Right renal pelvis (tissue), 4 donors: ENCODE measurements at regions not wholly inside any gene's neighbourhood (a gene's known extent, or its start where the extent isn't known, plus 50 kb on each side); places are given as distances from the start of the nearest gene placed in this dataset.
A peak's percentile ranks its signal among the peaks of the same experiment; 100 is the strongest.
"Not testable (repeated sequence)": the region's sequence is repeated elsewhere in the genome, so short reads cannot be mapped to it uniquely, and the experiment has no call there.

Experiments used
- DNase-seq, 4 donors: peaks; one replicate each; pipeline ENCODE4 v3.0.0-alpha.2; 2013; ENCODE audit warnings: low read depth in 4 of 4, low spot score in 3 of 4, missing footprints in 1 of 4

DNA sequence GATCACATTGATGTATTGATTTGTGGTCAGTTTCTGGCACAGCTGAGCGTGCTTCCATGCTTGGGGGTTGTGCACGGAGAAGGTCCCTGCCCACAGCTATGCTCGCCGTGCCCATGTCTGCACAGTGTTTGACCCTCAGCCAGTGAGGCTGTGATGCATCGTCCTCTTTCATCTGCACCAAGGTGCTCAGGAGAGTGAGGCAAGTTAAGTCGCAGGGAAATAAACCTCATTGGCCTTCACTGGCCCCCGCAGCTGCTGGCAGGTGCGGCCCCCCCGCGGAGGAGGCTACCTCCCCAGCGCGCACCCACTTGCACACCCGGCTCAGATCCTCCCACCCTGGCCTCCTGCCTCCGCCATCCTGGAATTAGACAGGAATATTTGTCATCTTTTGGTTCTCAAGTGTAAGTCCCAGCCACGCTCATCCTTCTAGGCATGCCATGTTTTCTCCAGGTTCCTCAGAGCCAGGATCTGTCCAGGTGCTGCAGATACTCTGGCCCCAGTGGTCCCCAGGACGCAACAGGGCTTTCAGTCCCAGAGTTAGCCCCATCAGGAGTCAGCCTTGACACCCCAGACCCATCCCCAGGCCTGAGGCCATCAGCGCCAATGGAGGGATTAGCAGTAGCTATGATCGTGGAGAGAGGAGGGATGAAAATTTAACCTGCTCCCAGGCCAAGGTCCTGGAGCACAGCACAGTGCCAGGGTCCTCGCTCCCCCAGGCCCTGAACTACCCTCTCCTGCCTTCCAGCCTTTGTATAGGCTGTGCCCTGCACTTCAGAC, 93.7 kb downstream of the OAT start:
- no peak for DNase-seq

DNA sequence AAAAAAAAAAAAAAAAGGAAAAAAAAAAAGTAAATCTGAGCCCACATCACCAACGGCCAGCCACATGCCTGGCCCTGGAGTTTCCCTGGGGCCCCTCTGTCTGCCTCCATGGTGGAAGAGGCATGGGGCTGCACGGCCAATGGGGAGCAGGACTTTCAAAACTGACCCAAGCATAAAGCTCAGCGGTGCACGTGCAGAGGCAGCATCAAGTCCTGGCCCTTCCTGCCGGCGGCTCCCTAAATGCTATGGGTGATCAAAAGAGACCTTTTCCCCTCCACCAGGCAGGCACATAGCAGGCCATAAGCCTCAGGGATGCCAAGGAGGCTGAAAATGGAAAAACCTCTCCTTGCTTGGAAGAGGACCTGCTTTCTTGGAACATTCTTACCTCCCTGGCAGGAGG, 94.3 kb downstream of the OAT start:
- no peak for DNase-seq

DNA sequence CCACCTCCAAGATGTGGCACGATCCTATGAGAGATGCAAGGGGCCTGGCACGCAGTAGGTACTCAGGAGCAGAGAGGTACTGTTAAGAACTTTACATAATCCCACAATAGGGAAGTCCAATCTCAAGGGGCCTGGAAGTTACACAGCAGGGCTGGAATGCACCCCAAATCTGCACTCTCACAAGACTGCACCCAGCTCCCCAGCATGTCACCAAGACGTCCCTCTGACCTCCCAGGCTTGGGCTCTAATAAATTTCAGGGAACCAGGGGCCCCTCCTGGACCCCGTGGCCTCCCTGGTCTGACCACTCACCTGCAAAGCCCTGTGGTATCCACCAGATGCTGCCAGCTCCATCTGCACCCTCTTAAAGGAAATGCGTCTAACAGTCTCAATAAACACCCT, 94.9 kb downstream of the OAT start:
- no peak for DNase-seq

DNA sequence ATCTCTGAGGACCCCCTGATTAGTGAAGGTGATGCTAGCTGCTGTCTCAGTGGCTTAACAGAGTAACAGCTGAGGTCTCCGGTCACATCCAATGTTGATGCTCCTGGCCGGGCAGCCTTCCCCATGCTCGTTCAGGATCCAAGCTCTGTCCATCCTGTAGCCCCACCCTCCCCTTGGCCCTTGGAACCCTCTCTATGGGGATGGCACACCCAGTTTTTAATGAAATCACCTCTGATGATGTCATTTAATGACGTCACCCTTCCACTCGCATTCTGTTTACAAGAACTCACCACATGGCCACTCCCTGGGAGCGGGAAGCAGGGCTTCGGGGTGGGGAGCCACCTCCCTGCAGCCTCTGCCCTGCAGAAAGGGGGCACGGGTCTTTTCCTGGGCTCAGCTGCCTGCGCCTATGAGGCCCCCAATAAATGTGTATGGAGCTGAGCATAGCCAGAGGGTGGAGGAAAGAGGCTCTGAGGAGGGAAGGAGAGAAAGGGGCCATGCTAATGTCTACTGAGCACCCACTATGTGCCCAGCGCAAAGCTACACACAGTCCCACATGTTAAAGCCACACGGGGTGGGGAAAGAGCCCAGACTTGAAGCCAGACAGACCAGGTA, 95.5 kb downstream of the OAT start:
- no peak for DNase-seq

DNA sequence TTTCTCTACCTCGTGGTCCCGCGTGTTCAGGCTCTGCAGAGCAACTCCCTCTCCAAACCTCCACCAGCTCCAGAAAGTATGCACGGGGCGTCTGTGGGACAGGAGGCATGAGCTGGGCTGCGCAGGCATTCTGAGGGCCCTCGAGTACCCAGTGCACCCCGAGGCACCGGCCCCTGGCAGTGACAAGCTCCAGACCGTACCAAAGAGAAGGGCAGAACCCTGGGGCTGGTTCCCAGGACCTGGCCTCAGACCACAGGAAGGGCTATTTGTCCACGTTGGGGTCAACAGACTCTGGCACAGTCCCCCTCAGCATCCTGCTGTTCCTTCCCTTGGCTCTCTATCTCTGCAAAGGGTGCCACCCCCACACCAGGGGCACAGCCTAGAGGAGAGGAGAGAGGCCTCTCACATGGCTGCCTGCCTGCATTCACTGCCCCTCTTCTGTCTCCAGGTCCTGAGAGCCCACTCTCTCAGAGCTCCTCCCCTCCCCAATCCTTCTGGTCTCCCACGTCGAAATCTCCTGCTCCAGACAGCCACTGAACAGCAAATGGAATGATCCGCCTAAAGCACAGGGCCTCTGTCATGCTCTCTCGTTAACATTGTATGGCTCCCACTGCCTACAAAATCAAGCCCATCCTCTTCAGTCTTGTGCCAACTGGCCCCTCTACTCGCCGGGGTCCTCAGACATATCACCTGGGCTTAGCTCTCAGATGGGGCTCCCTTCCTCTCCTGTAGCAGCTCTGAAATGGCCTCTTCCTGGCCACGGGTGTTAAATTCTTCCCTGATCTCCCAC, 96.3 kb downstream of the OAT start:
- no peak for DNase-seq

DNA sequence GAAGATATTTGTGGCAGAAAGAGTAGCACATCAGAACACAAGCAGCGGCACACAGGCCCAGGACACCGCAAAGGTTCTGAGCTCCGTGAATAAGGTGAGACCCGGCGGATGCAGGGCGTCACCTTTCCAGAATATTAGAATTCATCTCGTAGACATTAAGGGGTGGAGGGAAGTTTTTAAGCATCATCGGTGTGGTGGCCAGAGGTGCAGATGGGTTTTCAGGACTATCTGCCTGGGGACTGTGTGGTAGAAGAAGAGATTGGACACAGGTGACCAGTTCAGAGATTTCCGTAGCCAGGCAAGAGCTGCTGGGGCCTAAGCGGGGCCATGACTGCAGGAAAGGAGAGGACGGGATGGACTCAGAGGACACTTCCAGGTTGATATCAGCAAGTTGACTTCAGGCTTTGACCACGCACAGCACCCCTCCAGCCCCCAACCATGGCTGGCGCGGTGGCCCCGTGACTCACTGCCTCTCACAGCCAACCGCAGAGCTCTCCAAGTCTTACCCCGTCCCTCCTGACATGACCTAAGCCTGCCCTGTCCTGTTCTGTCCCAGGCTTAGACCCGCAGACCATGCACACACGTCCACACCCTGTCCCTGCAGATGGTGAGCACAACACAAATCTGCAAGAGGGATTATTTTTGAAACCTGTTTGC, 97.2 kb downstream of the OAT start:
- DNase-seq = no peak

DNA sequence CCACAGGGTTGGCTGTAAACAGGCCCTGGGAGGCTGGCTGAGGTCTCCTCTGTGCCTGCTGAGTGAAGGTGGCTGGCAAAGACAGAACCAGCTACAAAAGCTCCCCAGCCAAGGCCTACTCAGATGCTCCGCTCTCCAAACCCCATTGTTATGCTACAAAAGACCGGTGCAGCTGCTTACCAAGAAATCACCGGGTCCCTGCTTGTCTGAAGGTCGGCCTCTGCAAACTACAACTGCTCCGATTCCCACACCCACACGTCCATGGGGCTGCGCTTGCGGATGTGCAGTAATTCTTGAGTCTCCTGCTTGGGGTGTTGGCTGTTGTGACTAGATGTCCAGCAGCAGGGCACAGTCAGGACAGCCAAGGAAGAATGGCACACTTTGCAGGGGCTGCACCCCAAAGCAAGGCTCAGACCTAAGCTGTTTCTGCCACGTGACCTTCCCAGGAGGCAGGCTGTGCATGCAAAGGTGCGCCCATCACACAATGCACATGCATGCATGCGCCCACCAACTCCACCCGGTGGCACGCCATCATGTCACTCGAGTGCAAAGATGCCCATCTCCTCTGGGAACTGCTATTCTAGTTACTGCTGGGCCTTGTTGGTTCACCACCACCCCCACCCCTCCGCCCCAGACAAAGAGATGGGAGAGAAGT, 97.8 kb downstream of the OAT start:
- no peak for DNase-seq

DNA sequence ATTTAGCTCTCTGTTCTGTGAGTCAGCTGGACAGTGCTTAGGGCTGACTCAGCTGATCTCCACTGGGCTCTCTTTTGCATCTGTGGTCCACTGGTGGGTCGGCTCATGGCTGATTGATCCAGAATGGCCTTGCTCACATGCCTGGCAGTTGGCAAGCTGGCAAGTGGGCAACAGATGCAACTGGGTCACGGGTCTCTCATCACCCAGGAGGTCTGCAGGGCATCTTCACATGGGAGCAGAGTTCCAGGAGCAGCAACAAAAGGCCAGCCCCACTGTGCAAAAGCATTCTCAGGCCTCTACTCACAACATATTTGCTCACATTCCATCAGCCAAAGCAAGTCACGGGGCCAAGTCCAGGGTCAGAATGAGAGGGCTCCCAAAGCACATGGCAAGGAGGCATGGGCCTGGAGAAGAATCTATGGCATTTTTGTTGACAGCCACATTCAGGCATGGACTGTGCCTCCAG, 98.8 kb downstream of the OAT start:
- no peak for DNase-seq

DNA sequence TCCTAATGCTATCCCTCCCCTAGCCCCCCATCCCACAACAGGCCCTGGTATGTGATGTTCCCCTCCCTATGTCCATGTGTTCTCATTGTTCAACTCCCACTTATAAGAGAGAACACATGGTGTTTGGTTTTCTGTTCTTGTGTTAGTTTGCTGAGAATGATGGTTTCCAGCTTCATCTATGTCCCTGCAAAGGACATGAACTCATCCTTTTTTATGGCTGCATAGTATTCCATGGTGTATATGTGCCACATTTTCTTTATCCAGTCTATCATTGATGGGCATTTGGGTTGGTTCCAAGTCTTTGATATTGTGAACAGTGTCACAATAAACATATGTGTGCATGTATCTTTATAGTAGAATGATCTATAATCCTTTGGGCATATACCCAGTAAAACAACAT, 99.2 kb downstream of the OAT start:
- DNase-seq = not testable (repeated sequence)

DNA sequence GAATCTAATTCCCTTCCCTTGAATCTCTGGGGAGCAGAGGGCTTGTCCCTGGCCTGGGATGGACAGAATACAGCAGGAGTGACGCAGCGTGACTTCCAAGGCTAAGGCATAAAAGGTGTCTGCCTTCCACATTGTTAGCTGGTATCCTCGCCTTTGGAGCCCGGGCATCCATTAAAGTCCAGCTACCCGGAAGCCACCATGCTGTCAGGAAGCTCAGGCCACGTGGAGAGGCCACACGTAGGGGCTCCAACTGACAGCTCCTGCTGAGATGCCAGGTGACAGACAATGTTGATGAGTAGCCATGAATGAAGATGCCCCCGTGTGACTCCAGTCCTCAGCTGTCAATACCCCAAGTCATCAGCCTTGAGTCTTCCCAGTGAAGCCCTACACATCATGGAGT, 99.9 kb downstream of the OAT start:
- no peak for DNase-seq

DNA sequence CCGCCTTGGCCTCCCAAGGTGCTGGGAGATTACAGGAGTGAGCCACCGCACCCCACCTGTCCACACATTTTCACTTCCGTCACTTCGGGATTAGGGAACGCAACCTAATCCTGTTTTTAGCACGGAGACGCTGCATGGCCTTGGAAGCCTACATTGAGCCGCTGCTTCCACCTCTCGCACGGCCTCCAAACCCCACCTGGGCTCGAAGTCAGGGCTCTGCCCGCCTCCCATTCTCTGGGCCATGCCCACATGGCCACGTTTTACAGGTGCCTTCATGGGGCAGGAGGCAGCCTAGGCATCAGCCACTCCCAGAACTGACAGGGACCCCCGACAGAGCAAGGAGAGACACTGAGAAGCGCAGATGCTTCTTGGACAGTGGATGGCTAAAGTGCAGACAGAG, 100.6 kb downstream of the OAT start:
- no peak for DNase-seq

DNA sequence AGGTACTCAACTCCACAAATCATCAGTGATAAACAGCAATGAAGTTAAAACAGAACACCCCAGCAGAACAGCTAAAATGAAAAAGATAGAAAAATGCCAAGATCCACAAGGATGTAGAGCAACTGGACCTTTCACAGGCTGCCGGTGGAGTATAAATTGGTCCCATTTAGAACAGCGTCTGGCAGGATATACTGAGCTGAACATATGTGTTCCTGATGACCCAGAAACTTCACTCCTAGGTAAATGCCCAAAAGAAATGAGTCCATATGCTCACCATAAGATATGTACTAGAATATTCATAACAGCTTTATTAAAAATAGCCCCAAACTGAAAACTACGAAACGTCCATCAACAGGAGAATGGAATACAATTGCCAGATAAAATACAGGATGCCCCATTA, 102.4 kb downstream of the OAT start:
- no peak for DNase-seq

DNA sequence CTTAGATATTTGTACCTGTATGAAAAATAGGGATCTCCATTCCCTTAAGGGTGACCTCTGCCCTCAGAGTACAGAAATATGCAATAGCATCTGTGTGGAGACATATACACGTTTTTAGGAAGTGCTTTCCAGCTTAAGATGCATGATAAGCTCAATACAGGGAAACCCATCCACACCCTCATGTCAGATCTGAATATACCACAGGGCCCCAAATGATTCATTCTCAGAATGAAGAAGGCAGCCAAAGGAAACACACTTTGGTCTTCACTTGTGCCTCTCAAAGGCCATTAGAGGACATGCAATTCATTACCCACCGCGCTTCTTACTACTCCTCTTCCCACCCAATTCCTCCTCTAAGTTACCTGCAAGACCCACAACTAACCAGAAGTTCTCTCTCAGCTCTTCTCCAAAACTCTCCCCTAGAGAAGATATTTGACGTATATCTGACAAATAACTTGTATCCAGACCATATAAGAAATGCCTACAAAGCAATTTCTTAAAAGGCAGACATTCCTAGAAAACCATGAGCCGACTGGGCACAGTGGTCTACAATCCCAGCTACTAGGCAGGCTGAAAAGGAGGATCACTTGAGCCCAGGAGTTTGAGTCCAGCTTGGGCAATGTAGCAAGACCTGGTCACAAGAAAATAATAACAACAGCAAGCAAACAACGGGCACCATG, 103.0 kb downstream of the OAT start:
- no peak for DNase-seq

DNA sequence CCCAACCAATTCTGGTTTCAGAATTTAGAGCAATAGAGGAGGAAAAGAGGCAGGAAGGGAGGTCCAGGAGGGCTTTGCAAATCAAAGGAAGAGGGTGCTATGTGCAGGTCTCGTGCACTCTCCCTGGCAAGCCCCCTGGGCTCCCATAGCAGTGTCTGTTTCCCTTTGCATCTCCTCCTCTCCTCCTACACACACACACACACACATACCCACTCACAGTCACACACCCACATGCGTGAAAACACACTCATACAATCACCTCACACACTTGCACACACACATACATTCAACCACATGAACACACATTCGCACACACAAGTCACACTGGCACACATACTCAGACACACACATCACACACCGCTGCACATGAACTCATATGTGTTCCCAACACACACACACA, 105.3 kb downstream of the OAT start:
- DNase-seq = no peak

DNA sequence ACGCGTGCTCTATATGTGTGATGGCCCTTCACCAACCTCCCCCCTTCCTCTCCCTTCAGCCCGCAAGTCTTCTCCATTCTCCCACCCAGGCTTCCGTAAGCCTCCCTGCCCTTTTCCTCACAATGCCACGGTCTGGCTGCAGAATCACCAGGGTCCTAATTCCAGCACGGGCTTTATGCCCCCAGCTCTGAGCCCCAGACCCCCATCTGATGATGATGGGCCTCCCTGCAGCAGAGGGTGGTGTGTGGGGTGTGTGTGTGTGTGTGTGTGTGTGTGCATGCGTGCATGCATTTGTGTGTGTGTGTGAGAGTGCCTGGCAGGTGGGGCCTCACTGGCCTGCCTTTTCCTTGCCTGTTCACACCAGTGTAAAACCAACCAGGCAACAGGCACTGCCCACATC, 109.9 kb downstream of the OAT start:
- no peak for DNase-seq

DNA sequence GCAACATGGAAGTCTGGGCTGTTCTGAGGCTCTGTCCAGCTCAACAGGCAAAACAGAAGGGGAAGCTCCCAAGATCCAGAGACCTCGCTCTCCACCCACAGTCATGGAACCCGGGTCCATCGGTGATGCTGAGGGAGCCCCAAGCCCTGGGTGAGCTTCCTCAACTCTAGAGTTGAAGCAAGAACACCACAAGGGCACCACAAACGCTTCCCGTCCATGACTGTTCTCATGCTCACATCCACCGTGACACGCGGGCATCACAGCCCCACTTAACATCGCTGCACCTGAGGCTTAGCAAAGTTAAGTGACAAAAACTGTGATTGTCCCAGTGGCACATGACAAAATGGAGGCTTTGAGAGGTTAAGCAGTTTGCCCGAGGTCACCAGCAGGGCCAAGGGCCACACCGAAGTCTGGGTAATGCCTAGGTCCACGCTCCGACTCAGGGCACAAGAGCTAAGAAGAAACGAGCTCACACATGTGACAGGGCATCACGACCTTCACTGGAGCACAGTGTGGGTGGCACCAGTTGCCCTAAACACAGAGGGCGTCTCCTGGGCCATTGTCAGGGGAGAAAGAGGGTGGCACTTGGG, 110.6 kb downstream of the OAT start:
- DNase-seq = no peak

DNA sequence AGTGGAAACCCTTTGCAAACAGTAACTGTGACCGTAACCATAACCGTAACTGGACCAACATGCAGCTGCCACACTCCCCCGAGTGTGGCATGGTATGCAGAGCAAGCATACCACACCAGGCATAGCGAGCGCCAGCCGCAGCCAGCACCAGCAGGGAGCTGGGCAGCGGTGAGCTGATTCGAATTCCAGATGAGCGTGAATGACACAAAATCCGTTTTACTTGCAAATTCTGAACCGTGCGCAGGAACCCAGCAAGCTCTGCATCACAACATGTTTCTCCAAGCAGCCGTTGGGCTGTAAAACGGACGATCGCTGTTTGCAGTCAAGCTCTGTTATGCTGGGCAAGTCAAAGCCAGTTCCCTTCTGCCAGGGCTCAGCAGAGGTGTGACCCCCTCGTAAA, 111.1 kb downstream of the OAT start:
- no peak for DNase-seq

DNA sequence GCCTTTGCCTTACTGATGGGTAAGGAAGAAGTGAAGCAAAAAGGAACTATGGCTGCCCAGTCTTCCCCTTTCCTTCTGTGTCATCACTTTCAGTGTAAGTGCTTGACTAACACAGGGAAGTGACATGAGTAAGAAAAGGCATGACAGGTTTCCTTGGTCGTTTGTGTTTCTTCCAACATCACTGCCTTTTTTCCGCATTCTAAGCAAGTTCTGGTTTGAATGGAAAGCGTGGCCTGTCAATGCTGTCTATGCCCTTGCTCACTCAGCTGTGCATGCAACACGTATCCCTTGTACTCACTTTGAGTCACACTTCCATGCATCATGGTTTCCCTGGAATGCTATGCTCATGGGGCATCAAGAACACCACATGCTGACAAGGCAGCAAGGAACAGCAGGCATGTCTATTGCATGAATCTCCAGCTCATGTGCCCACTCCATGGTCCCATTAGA, 111.8 kb downstream of the OAT start:
- DNase-seq = peak in 1 of 4 donors; percentile 15

DNA sequence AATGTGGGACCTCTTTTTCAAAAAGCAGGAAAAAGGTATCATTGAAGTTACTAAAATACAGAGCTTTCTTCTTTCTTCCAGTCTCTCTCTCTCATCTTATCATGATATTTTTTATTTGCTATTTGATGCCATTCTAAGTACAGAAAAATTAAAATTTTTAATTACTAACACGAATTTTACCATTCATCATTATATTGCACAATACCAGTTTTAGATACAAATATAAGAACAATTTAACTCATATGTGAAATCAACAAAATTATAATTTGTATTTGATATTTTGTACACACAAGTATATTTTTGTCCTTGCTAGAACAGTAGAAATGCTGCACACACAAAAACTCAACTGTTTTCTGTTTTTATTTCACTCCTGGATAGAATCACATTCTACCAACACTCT, 112.2 kb downstream of the OAT start:
- DNase-seq = no peak

DNA sequence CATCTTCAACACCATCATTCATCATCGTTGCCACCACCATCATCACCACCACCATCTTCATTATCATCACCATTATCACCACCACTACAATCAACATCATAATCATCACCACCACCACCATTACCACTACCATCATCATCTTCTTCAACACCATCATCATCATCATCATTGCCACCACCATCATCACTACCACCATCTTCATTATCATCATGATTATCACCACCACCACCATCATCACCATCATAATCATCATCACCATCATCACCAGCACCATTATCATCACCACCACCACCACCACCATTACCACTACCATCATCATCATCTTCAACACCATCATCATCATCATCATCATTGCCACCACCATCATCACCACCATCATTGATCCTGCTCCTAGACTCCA, 112.7 kb downstream of the OAT start:
- DNase-seq = no peak
